PC-3 (cell line): ENCODE measurements at regions not wholly inside any gene's neighbourhood (a gene's known extent, or its start where the extent isn't known, plus 50 kb on each side); places are given as distances from the start of the nearest gene placed in this dataset.
"Not testable (repeated sequence)": the region's sequence is repeated elsewhere in the genome, so short reads cannot be mapped to it uniquely, and the experiment has no call there.

Experiments
- ATAC-seq: fragments of 200-7000 bp; cut with Tn5 transposase; 2 replicates; pipeline ENCODE4 v1.9.1; 2020; ENCODE audit warnings: mild to moderate bottlenecking, moderate library complexity
- BruUV-seq: library from RNA; stranded (reverse); fragments of 400-500 nt; replicated peaks from 2 replicates; lab custom pipeline; 2021; lab: Mats Ljungman, UMichigan
- CTCF ChIA-PET: fragments of 300-600 bp; sonication (Branson Sonifier 250); formaldehyde crosslinking; loops from one replicate; lab custom pipeline; 2022; ENCODE audit warnings: antibody characterized with exemption; lab: Charles Lee
- POLR2A ChIA-PET: fragments of 300-600 bp; sonication (Branson Sonifier 250); formaldehyde crosslinking; loops from one replicate; lab custom pipeline; 2022; ENCODE audit warnings: antibody characterized with exemption; ENCODE audit not compliant: unreplicated experiment; lab: Charles Lee
- DNase-seq: peaks from one replicate; pipeline ENCODE4 v3.0.0-alpha.2; 2015
- H2AFZ ChIP-seq: fragments of 300-600 bp; sonication (generic); 2 replicates; pipeline ENCODE4 v1.6.0; 2016; ENCODE audit warnings: antibody characterized with exemption, low read length
- H3F3A ChIP-seq: fragments of 300-600 bp; sonication (generic); one replicate; pipeline ENCODE4 v1.6.0; 2017; ENCODE audit warnings: antibody characterized with exemption, low read length, control low read depth, mild to moderate bottlenecking; ENCODE audit not compliant: unreplicated experiment
- H3K27ac ChIP-seq: fragments of 300-600 bp; sonication (generic); 2 replicates; pipeline ENCODE4 v1.5.1; 2016; ENCODE audit warnings: mild to moderate bottlenecking, low read length
- H3K27me3 ChIP-seq: fragments of 300-600 bp; sonication (generic); 2 replicates; pipeline ENCODE4 v1.6.1; 2016; ENCODE audit warnings: low read length, mixed read lengths
- H3K36me3 ChIP-seq: fragments of 300-600 bp; sonication (generic); 2 replicates; pipeline ENCODE4 v1.6.1; 2016; ENCODE audit warnings: low read depth, mixed run types, low read length, mixed read lengths
- H3K4me1 ChIP-seq: fragments of 300-600 bp; sonication (generic); 2 replicates; pipeline ENCODE4 v1.5.1; 2016; ENCODE audit warnings: low read length; ENCODE audit not compliant: insufficient read depth
- H3K4me2 ChIP-seq: fragments of 300-600 bp; sonication (generic); 2 replicates; pipeline ENCODE4 v1.6.0; 2016; ENCODE audit warnings: low read length
- H3K4me3 ChIP-seq: fragments of 300-600 bp; sonication (generic); 2 replicates; pipeline ENCODE4 v1.5.1; 2016; ENCODE audit warnings: mild to moderate bottlenecking, low read length, mixed read lengths
- H3K79me2 ChIP-seq: fragments of 300-600 bp; sonication (generic); 2 replicates; pipeline ENCODE4 v1.6.1; 2017; ENCODE audit warnings: low read length, mixed read lengths
- H3K9ac ChIP-seq: fragments of 300-600 bp; sonication (generic); 2 replicates; pipeline ENCODE4 v1.6.0; 2016; ENCODE audit warnings: mild to moderate bottlenecking, low read length
- H3K9me2 ChIP-seq: fragments of 300-600 bp; sonication (generic); replicated peaks from 2 replicates; pipeline ENCODE4 v1.6.1; 2016; ENCODE audit warnings: mixed run types, low read length, mixed read lengths
- H3K9me3 ChIP-seq: fragments of 300-600 bp; sonication (generic); 2 replicates; pipeline ENCODE4 v1.6.1; 2016; ENCODE audit warnings: low read length, mixed read lengths
- H4K20me1 ChIP-seq: fragments of 300-600 bp; sonication (generic); 2 replicates; pipeline ENCODE4 v1.6.1; 2016; ENCODE audit warnings: low read length, mixed read lengths
- CTCF ChIP-seq: fragments of 300-600 bp; sonication (generic); conservative IDR thresholded peaks from 2 replicates; pipeline ENCODE4 v1.5.1; 2017; ENCODE audit warnings: antibody characterized with exemption, low read depth, mild to moderate bottlenecking, low read length
- EZH2 ChIP-seq: fragments of 300-600 bp; sonication (generic); IDR thresholded peaks from one replicate; pipeline ENCODE4 v1.6.1; 2017; ENCODE audit warnings: antibody characterized with exemption, mild to moderate bottlenecking, low read length; ENCODE audit not compliant: unreplicated experiment
- EZH2phosphoT487 ChIP-seq: fragments of 300-600 bp; sonication (generic); IDR thresholded peaks from 2 replicates; pipeline ENCODE4 v1.6.1; 2018; ENCODE audit warnings: mild to moderate bottlenecking, antibody characterized with exemption, low read length, borderline replicate concordance
- intact Hi-C: fragments of 100-400 bp; cut with micrococcal nuclease; formaldehyde crosslinking; loops from 2 replicates; pipeline ENCODE4 v1.9.0; 2023

GRCh38 chr17:33574942-33575445 is 281.9 kb upstream of the ASIC2 start:
- no TSS peak for BruUV-seq
- DNase-seq (no peak), ATAC-seq (no peak)
- no peak overlapping the region for H3K4me2 ChIP-seq
- H3K79me2 ChIP-seq = no peaks in the 10 kb centered on the region
- no peak overlapping the region for H3K27ac ChIP-seq
- no peak overlapping the region for H3K4me3 ChIP-seq
- H3F3A ChIP-seq = no peaks in the 10 kb centered on the region
- no peaks in the 10 kb centered on the region for H3K27me3 ChIP-seq
- intact Hi-C loops = no loop called here
- H2AFZ ChIP-seq = no peak overlapping the region
- CTCF ChIA-PET = no interaction called here
- no peaks in the 10 kb centered on the region for H3K9me2 ChIP-seq
- H3K4me1 ChIP-seq = no peaks in the 10 kb centered on the region
- no peak overlapping the region for H3K9ac ChIP-seq
- TF ChIP-seq EZH2phosphoT487 (no peak), CTCF (no peak), EZH2 (no peak)
- no peaks in the 10 kb centered on the region for H3K36me3 ChIP-seq
- H3K9me3 ChIP-seq = no peaks in the 10 kb centered on the region
- H4K20me1 ChIP-seq = no peaks in the 10 kb centered on the region
- POLR2A ChIA-PET = no interaction called here

- H3K9me2 ChIP-seq, H3K27me3 ChIP-seq, ATAC-seq, H3K79me2 ChIP-seq, intact Hi-C loops, H4K20me1 ChIP-seq, POLR2A ChIA-PET, H3K4me3 ChIP-seq, H3K4me1 ChIP-seq, DNase-seq, H3K9ac ChIP-seq, H3K9me3 ChIP-seq, H3K36me3 ChIP-seq, BruUV-seq, H3K4me2 ChIP-seq, H3F3A ChIP-seq, H2AFZ ChIP-seq, CTCF ChIA-PET, H3K27ac ChIP-seq: not testable (repeated sequence)
Observed at GRCh38 chr17:33579740-33580139, 286.6 kb upstream of the ASIC2 start.

GRCh38 chr17:33580215-33580614 is 287.1 kb upstream of the ASIC2 start:
- Histone ChIP-seq H3K9me3 (no peaks in the 10 kb centered on the region), H2AFZ (no peak overlapping the region), H3K4me3 (no peak overlapping the region), H3K9ac (no peak overlapping the region), H3K27ac (no peak overlapping the region), H4K20me1 (no peaks in the 10 kb centered on the region), H3K27me3 (no peaks in the 10 kb centered on the region), H3K36me3 (no peaks in the 10 kb centered on the region), H3K79me2 (no peaks in the 10 kb centered on the region), H3K9me2 (no peaks in the 10 kb centered on the region), H3F3A (no peaks in the 10 kb centered on the region), H3K4me1 (no peaks in the 10 kb centered on the region), H3K4me2 (no peak overlapping the region)
- DNase-seq = no peak
- BruUV-seq = no TSS peak
- intact Hi-C loops = no loop called here
- no peak for ATAC-seq
- TF ChIP-seq EZH2phosphoT487 = no peak
- no peak for TF ChIP-seq CTCF
- ChIA-PET POLR2A (no interaction called here), CTCF (no interaction called here)
